Retinal pigment epithelial cell (primary cell): ENCODE measurements at regions not wholly inside any gene's neighbourhood (a gene's known extent, or its start where the extent isn't known, plus 50 kb on each side); places are given as distances from the start of the nearest gene placed in this dataset.

Experiments
- DNase-seq: peaks from one replicate; pipeline ENCODE4 v3.0.0-alpha.2; 2010; ENCODE audit warnings: low read depth
- H3K4me3 ChIP-seq: 2 replicates; pipeline ENCODE4 v1.5.1; 2011; ENCODE audit warnings: mild to moderate bottlenecking, low read length, control low read depth, moderate library complexity
- CTCF ChIP-seq: conservative IDR thresholded peaks from 2 replicates; pipeline ENCODE4 v1.5.1; 2011; ENCODE audit warnings: low read depth, low read length, control low read depth, inconsistent platforms

- no peak for TF ChIP-seq CTCF
- no peak for DNase-seq
- H3K4me3 ChIP-seq, result no peak overlapping the region
Measured at GRCh38 chr4:26217481-26217880, 103.3 kb upstream of the RBPJ start.

- no peak overlapping the region for H3K4me3 ChIP-seq
- no peak for DNase-seq
- TF ChIP-seq CTCF, result no peak
Measured at GRCh38 chr4:26217961-26218676, 102.7 kb upstream of the RBPJ start.

- no peak for TF ChIP-seq CTCF
- no peak for DNase-seq
- no peak overlapping the region for H3K4me3 ChIP-seq
Measured at GRCh38 chr4:26218677-26219605, 101.9 kb upstream of the RBPJ start.

GRCh38 chr4:26220696-26221095 lies 100.1 kb upstream of the RBPJ start:
- peak; percentile 37 for DNase-seq
- H3K4me3 ChIP-seq, result no peak overlapping the region
- TF ChIP-seq CTCF, result no peak

GRCh38 chr4:26223155-26223554 lies 97.7 kb upstream of the RBPJ start:
- TF ChIP-seq CTCF, result no peak
- DNase-seq, result no peak

GRCh38 chr4:26226629-26227376 lies 94.0 kb upstream of the RBPJ start:
- no peak overlapping the region for H3K4me3 ChIP-seq
- DNase-seq, result no peak
- no peak for TF ChIP-seq CTCF

More at GRCh38 chr4:26223155-26223554, 97.7 kb upstream of the RBPJ start:
- no peak overlapping the region for H3K4me3 ChIP-seq
